Vagina (tissue), 2 donors: ENCODE measurements at regions not wholly inside any gene's neighbourhood (a gene's known extent, or its start where the extent isn't known, plus 50 kb on each side); places are given as distances from the start of the nearest gene placed in this dataset.

Experiments used
- DNase-seq, 2 donors: peaks; one replicate each; pipeline ENCODE4 v3.0.0-alpha.2; 2017; ENCODE audit errors: extremely low spot score in 2 of 2
- H3K27ac ChIP-seq: fragments of 200-600 bp; sonication (generic); one replicate; pipeline ENCODE4 v1.5.1; 2019
- H3K27me3 ChIP-seq: fragments of 200-600 bp; sonication (generic); one replicate; pipeline ENCODE4 v1.5.1; 2019
- H3K36me3 ChIP-seq, 2 donors: fragments of 200-600 bp; sonication (generic); one replicate each; pipeline ENCODE4 v1.5.1; 2017 to 2019
- H3K4me1 ChIP-seq: fragments of 200-600 bp; sonication (generic); one replicate; pipeline ENCODE4 v1.5.1; 2019
- H3K4me3 ChIP-seq, 2 donors: fragments of 200-600 bp; sonication (generic); 1 replicate in 1 of 2; 2 replicates in 1 of 2; pipeline ENCODE4 v1.5.1; 2016 to 2019
- H3K9me3 ChIP-seq: fragments of 200-600 bp; sonication (generic); one replicate; pipeline ENCODE4 v1.5.1; 2019
- POLR2A ChIP-seq, 2 donors: fragments of 450-650 bp; IDR thresholded peaks; one replicate each; pipeline ENCODE4 v1.6.1; 2017; ENCODE audit warnings: antibody characterized with exemption in 2 of 2, mild to moderate bottlenecking in 2 of 2, moderate library complexity in 2 of 2
- POLR2AphosphoS5 ChIP-seq, 2 donors: sonication (generic); formaldehyde crosslinking; IDR thresholded peaks; one replicate each; pipeline ENCODE4 v1.9.0; 2017; ENCODE audit warnings: antibody characterized with exemption in 2 of 2, mild to moderate bottlenecking in 2 of 2, low read depth in 1 of 2; ENCODE audit not compliant: insufficient read depth in 1 of 2
- intact Hi-C: fragments of 100-400 bp; cut with DNase I; formaldehyde crosslinking; loops from one replicate; pipeline ENCODE4 v1.15.1; 2023
- TF ChIP-seq, protein P1 (sequence below), 3 experiments: fragments of 450-650 bp in 2 of 3; fragments of 200-600 bp in 1 of 3; sonication (generic) in 1 of 3; IDR thresholded peaks; one replicate each; pipeline ENCODE4 v1.5.1; 2017 to 2019; ENCODE audit warnings: antibody characterized with exemption in 3 of 3, mild to moderate bottlenecking in 2 of 3, moderate library complexity in 2 of 3

DNA sequence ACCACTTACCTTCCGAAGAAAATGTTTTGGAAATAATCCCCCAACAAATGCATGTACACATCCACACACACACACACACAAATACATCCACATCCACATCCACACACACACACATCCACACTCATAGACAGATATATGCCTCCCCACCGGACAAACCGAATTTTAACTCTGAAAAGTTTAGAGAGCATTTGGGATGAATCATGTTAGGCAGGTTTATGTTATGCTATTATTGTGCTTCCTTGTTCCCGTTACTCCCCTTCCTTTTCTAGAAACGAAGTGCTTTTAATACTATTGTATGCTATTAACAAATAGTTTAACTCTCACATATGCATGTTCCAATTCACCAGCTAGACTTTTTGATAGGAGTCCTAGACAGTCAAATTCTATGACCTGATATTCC lies 91.5 kb downstream of the FAS start:
- no peak for TF ChIP-seq POLR2A (IDR thresholded peaks at IDR 0.05)
- TF ChIP-seq, protein P1, sequence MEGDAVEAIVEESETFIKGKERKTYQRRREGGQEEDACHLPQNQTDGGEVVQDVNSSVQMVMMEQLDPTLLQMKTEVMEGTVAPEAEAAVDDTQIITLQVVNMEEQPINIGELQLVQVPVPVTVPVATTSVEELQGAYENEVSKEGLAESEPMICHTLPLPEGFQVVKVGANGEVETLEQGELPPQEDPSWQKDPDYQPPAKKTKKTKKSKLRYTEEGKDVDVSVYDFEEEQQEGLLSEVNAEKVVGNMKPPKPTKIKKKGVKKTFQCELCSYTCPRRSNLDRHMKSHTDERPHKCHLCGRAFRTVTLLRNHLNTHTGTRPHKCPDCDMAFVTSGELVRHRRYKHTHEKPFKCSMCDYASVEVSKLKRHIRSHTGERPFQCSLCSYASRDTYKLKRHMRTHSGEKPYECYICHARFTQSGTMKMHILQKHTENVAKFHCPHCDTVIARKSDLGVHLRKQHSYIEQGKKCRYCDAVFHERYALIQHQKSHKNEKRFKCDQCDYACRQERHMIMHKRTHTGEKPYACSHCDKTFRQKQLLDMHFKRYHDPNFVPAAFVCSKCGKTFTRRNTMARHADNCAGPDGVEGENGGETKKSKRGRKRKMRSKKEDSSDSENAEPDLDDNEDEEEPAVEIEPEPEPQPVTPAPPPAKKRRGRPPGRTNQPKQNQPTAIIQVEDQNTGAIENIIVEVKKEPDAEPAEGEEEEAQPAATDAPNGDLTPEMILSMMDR (IDR thresholded peaks at IDR 0.05) = no peak
- no peak for TF ChIP-seq POLR2AphosphoS5 (IDR thresholded peaks at IDR 0.05; ENCODE audit: insufficient read depth in 1 of 2, low read depth in 1 of 2)
- no peaks in the 10 kb centered on the region for H3K4me1 ChIP-seq
- intact Hi-C loops = no loop called here
- no peaks in the 10 kb centered on the region for H3K36me3 ChIP-seq
- no peak overlapping the region for H3K4me3 ChIP-seq
- H3K27me3 ChIP-seq = no peaks in the 10 kb centered on the region
- DNase-seq = no peak
- no peaks in the 10 kb centered on the region for H3K9me3 ChIP-seq
- H3K27ac ChIP-seq = no peak overlapping the region

DNA sequence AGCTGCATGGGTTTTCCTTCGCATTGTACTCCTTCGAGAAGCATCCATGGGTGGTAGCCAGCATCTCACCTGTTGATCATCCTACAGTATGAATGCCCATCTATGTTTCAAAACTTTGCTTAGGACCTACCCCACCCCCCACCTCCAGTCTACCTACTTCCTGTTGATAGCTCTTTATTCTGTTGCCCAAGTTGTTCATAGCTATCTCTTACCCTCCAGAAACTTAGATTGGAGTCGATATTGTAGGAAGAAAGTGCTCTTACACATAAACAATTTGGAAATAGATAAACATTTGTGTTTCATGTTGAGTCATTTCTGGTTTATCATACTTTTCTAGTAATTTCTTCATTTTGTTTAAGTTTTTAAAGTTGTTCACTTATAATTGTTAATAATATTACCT lies 90.1 kb downstream of the FAS start:
- Histone ChIP-seq H3K27ac (no peak overlapping the region), H3K4me1 (no peaks in the 10 kb centered on the region), H3K27me3 (no peaks in the 10 kb centered on the region), H3K9me3 (no peaks in the 10 kb centered on the region), H3K36me3 (no peaks in the 10 kb centered on the region), H3K4me3 (no peak overlapping the region)
- intact Hi-C loops = no loop called here
- DNase-seq = no peak
- TF ChIP-seq, protein P1 (IDR thresholded peaks at IDR 0.05) = no peak
- no peak for TF ChIP-seq POLR2AphosphoS5 (IDR thresholded peaks at IDR 0.05; ENCODE audit: insufficient read depth in 1 of 2, low read depth in 1 of 2)
- TF ChIP-seq POLR2A (IDR thresholded peaks at IDR 0.05) = no peak

DNA sequence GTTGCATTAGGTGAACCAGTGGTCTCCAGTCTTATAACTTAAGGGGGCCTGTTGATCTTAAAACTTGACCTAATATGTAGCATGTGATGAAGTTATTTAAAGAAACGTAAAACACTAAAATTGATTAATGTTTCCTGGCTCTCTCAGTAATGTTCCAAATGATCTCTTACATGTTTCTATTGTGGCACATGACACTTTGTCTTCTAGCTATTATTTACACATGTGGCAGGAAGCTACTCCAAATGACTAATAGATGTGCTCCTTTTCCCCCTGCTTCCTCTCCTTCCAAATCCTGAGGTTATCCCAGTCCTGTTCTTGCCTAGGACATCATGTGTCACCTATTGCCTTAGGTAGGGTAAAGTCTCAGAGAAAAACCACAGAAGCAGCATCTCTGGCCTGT lies 89.4 kb downstream of the FAS start:
- Histone ChIP-seq H3K9me3 (no peaks in the 10 kb centered on the region), H3K4me3 (no peak overlapping the region), H3K27ac (peak overlapping the region; percentile 41), H3K27me3 (no peaks in the 10 kb centered on the region), H3K4me1 (no peaks in the 10 kb centered on the region), H3K36me3 (no peaks in the 10 kb centered on the region)
- intact Hi-C loops = no loop called here
- TF ChIP-seq POLR2AphosphoS5 (IDR thresholded peaks at IDR 0.05; ENCODE audit: insufficient read depth in 1 of 2, low read depth in 1 of 2) = no peak
- TF ChIP-seq, protein P1 (IDR thresholded peaks at IDR 0.05) = no peak
- DNase-seq = no peak

DNA sequence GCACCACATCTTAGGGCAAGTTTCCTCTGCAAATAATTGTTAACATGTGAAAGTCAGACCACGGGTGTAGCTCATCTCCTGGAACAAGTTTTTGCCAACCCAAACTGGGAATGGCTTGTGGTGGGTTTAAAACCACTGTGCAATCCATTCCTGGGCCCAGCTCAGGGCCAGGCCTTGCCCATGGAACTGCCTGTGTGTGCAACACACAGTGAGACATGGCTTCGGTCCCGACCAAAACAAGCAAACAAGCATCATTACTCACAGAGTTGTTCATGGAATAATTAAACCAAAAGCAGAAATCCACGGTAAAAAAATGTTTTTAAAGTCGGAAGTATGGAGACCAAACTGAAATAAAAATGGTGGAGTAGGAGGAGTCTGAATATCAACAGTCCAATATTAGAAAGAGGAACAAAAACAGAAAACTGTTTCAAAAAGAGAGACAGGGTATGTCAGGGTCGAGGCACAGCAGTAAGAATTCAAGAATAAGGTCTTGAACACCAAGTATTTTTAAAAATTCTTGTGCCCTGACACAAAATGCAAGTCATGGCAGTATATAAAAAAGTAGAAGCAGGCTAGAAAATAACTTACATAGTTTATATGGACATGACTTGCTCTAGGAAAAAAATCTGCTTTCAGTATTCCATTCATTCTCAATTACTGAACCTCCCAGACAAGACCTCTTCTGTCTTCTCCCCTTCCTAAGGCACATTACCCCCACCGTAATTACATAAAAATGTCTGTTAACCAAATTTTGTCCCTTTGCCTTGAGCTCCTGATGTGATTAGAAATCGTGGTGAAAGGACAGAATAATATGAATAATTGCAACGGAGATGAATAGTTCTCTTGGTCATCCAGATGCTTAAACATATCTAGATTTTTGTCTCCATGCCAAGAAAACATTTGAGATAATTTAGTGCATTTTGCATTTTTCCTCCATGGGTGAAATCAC lies 88.4 kb downstream of the FAS start:
- Histone ChIP-seq H3K4me3 (no peak overlapping the region), H3K4me1 (no peaks in the 10 kb centered on the region), H3K36me3 (no peaks in the 10 kb centered on the region), H3K9me3 (no peaks in the 10 kb centered on the region), H3K27ac (no peak overlapping the region), H3K27me3 (no peaks in the 10 kb centered on the region)
- DNase-seq = no peak
- intact Hi-C loops = no loop called here
- TF ChIP-seq POLR2A (IDR thresholded peaks at IDR 0.05) (no peak), POLR2AphosphoS5 (IDR thresholded peaks at IDR 0.05; ENCODE audit: insufficient read depth in 1 of 2, low read depth in 1 of 2) (no peak)
- TF ChIP-seq, protein P1 (IDR thresholded peaks at IDR 0.05) = no peak

DNA sequence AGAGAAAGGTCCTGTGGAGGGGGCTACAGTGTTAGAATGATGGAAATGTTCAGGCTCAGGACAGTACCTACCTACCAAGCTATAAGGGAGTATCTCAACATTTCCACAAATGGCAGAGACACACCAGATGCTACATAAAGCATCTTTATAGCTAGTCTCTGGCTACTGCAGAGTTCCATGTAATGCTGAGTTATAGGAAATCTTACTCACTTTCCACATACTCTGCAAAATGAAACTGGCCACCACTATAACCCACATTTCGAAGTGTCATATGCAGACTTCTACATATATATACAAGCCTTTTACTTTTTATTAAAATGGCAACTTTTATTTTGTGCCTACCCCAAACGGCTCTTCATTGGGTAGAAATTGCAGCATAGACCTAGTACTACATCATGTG lies 85.5 kb downstream of the FAS start:
- Histone ChIP-seq H3K27me3 (no peaks in the 10 kb centered on the region), H3K4me3 (no peak overlapping the region), H3K4me1 (no peaks in the 10 kb centered on the region), H3K36me3 (no peaks in the 10 kb centered on the region), H3K27ac (no peak overlapping the region), H3K9me3 (no peaks in the 10 kb centered on the region)
- no peak for DNase-seq
- no peak for TF ChIP-seq POLR2A (IDR thresholded peaks at IDR 0.05)
- TF ChIP-seq, protein P1 (IDR thresholded peaks at IDR 0.05) = no peak
- TF ChIP-seq POLR2AphosphoS5 (IDR thresholded peaks at IDR 0.05; ENCODE audit: insufficient read depth in 1 of 2, low read depth in 1 of 2) = no peak
- intact Hi-C loops = no loop called here
